Lung (tissue), 11 donors: ENCODE measurements at regions not wholly inside any gene's neighbourhood (a gene's known extent, or its start where the extent isn't known, plus 50 kb on each side); places are given as distances from the start of the nearest gene placed in this dataset.

Experiments used
- ATAC-seq: fragments of 200-7000 bp; cut with Tn5 transposase; one replicate; pipeline ENCODE4 v1.9.1; 2020; ENCODE audit warnings: moderate number of reproducible peaks; ENCODE audit not compliant: insufficient read depth, low FRiP score
- DNase-seq, 3 donors: peaks; one replicate each; pipeline ENCODE4 v3.0.0-alpha.2; 2013 to 2017
- H3K27ac ChIP-seq, 2 donors: one replicate each; pipeline ENCODE4 v1.5.1; 2013; ENCODE audit warnings: mild to moderate bottlenecking in 2 of 2, moderate library complexity in 2 of 2, control low read depth in 1 of 2, inconsistent platforms in 1 of 2, low read depth in 1 of 2, low read length in 1 of 2
- H3K27me3 ChIP-seq, 3 donors: one replicate each; pipeline ENCODE4 v1.5.1; 2013; ENCODE audit warnings: low read length in 2 of 3; ENCODE audit not compliant: control insufficient read depth in 3 of 3, insufficient read depth in 3 of 3
- H3K36me3 ChIP-seq, 4 donors: one replicate each; pipeline ENCODE4 v1.5.1; 2013; ENCODE audit warnings: low read length in 4 of 4, mild to moderate bottlenecking in 1 of 4, moderate library complexity in 1 of 4; ENCODE audit not compliant: control insufficient read depth in 4 of 4, insufficient read depth in 4 of 4
- H3K4me1 ChIP-seq, 5 donors: one replicate each; pipeline ENCODE4 v1.5.1; 2013; ENCODE audit warnings: low read length in 5 of 5, mild to moderate bottlenecking in 2 of 5, moderate library complexity in 1 of 5; ENCODE audit not compliant: control insufficient read depth in 5 of 5, insufficient read depth in 5 of 5
- H3K4me3 ChIP-seq: one replicate; pipeline ENCODE4 v1.5.1; 2013; ENCODE audit warnings: mild to moderate bottlenecking, control low read depth, moderate library complexity
- H3K9ac ChIP-seq, 2 donors: one replicate each; pipeline ENCODE4 v1.5.1; 2013; ENCODE audit warnings: low read length in 2 of 2, control low read depth in 1 of 2; ENCODE audit not compliant: insufficient read depth in 1 of 2
- H3K9me3 ChIP-seq, 4 donors: one replicate each; pipeline ENCODE4 v1.5.1; 2013; ENCODE audit warnings: low read length in 3 of 4, mild to moderate bottlenecking in 1 of 4, moderate library complexity in 1 of 4; ENCODE audit not compliant: control insufficient read depth in 4 of 4, insufficient read depth in 3 of 4
- WGBS, 2 donors: extraction: QIAGEN DNeasy Blood & Tissue Kit; methylation state at CpG; one replicate each; pipeline ENCODE4 v1.1.7; 2013; 5-methylcytosine and 5-hydroxymethylcytosine counted together
- TF ChIP-seq, protein P1 (sequence below): IDR thresholded peaks from 2 replicates; pipeline ENCODE4 v1.5.1; 2012; ENCODE audit warnings: mild to moderate bottlenecking; ENCODE audit errors: control extremely low read depth, extremely low read depth
- donor health status: control.
- donor health status: control.
- donor health status: Bipolar disorder and iron deficiency.
- donor health status: healthy.
- donor health status: DM: yes; HTN: yes; CAD: no.

DNA sequence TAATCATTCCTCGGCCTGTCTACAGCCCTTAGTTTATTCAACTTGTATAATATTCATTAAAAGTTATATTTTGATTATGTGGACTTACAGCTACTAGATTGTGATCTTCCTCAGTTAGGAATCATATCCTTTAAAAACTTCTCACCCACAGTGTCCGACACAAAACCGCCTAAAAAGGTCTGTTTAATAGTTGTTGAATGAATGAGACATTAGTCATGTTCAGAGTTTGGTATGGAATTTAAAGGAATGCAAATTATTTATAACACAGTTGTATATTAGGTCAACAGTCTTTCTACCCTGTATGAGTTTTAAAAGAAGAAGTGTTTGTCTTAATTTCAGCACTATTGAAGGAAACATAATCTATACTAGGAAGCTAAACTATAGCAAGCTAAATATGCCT is 390.0 kb downstream of the ARL4A start:
- TF ChIP-seq, protein P1, sequence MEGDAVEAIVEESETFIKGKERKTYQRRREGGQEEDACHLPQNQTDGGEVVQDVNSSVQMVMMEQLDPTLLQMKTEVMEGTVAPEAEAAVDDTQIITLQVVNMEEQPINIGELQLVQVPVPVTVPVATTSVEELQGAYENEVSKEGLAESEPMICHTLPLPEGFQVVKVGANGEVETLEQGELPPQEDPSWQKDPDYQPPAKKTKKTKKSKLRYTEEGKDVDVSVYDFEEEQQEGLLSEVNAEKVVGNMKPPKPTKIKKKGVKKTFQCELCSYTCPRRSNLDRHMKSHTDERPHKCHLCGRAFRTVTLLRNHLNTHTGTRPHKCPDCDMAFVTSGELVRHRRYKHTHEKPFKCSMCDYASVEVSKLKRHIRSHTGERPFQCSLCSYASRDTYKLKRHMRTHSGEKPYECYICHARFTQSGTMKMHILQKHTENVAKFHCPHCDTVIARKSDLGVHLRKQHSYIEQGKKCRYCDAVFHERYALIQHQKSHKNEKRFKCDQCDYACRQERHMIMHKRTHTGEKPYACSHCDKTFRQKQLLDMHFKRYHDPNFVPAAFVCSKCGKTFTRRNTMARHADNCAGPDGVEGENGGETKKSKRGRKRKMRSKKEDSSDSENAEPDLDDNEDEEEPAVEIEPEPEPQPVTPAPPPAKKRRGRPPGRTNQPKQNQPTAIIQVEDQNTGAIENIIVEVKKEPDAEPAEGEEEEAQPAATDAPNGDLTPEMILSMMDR, result no peak
- WGBS, 2 donors, result 89 to 90% methylated on average over 3 of the region's 3 CpGs
- Histone ChIP-seq H3K9ac (no peak overlapping the region), H3K27ac (no peak overlapping the region), H3K4me3 (no peak overlapping the region), H3K36me3 (no peaks in the 10 kb centered on the region), H3K4me1 (no peaks in the 10 kb centered on the region), H3K27me3 (no peaks in the 10 kb centered on the region), H3K9me3 (no peaks in the 10 kb centered on the region)
- ATAC-seq (no peak), DNase-seq (no peak)

GRCh38 chr7:13078105-13078504 is 390.7 kb downstream of the ARL4A start:
- 56 to 72% methylated on average over 3 of the region's 3 CpGs for WGBS, 2 donors
- Histone ChIP-seq H3K9me3 (no peaks in the 10 kb centered on the region), H3K9ac (no peak overlapping the region), H3K27ac (no peak overlapping the region), H3K4me3 (no peak overlapping the region), H3K36me3 (no peaks in the 10 kb centered on the region), H3K27me3 (no peaks in the 10 kb centered on the region), H3K4me1 (no peaks in the 10 kb centered on the region)
- ATAC-seq (no peak), DNase-seq (no peak)
- TF ChIP-seq, protein P1, result no peak

DNA sequence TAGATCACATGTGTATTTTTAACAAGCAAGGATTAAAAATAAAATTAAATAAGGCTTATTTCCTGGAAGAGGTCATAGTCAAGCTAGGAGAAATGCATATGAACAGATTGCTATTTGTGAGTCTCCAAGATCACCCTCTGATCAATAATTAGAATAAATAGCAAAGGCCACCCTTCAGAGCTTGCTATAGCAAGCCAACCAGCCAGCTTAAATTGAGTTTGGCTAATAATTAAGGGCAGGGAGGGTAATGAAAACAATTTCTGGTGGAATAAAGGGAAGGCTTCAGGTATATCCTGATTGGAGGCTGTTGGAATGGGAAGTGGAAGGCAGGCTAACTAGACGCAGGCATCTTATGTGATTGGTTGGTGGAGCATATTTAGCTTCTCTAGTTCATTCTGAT is 403.5 kb downstream of the ARL4A start:
- no peak overlapping the region for H3K27ac ChIP-seq
- H3K4me3 ChIP-seq, result no peak overlapping the region
- WGBS, 2 donors, result 81 to 90% methylated on average over 1 of the region's 1 CpG
- DNase-seq (no peak), ATAC-seq (no peak)
- H3K4me1 ChIP-seq, result no peaks in the 10 kb centered on the region
- TF ChIP-seq, protein P1, result no peak
- no peak overlapping the region for H3K9ac ChIP-seq
- H3K9me3 ChIP-seq, result no peaks in the 10 kb centered on the region
- H3K27me3 ChIP-seq, result no peaks in the 10 kb centered on the region
- no peaks in the 10 kb centered on the region for H3K36me3 ChIP-seq

DNA sequence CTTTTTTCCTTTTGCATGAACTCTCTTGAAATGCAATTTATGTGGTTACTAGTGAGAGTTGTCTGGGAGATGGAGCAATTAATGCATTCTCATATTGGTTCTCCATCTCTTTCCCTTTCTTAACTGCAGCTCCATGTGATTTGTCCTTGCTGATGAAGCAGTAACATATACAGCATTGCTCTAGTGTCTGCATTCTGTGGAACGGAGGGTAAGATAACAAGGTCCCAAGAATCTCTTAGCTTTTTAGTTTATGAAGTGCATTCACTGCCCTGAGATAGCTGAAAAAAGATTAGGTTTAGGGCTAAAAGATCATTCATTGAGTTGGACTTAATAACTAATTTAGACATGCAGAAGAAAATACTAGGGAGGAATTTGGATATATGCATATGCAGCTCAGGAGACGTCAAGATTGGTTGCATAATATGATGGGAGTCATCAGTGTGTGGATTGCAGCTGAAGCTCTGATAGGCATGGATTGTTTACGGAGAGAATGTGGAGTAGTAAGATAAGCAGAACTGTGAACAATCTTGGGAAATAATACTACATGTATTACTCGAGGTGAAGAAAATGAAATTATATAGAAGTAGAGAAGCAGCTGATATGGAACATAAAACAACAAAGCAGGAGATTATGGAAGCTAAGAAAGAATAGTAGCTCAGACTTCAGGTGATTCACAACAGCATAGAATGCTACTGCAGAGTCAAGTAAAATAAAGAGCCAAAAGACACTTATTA is 404.7 kb downstream of the ARL4A start:
- Histone ChIP-seq H3K36me3 (no peaks in the 10 kb centered on the region), H3K27ac (no peak overlapping the region), H3K9ac (no peak overlapping the region), H3K4me1 (no peaks in the 10 kb centered on the region), H3K4me3 (no peak overlapping the region), H3K27me3 (no peaks in the 10 kb centered on the region), H3K9me3 (no peaks in the 10 kb centered on the region)
- ATAC-seq, result no peak
- peak in 2 of 3 donors; percentile 29 to 32 for DNase-seq
- 44 to 56% methylated on average over 4 of the region's 4 CpGs for WGBS, 2 donors
- TF ChIP-seq, protein P1, result no peak
